Peyer's patch (tissue), 4 donors: ENCODE measurements at regions not wholly inside any gene's neighbourhood (a gene's known extent, or its start where the extent isn't known, plus 50 kb on each side); places are given as distances from the start of the nearest gene placed in this dataset.

Experiments used
- POLR2A ChIP-seq, 2 donors: fragments of 450-650 bp; IDR thresholded peaks; one replicate each; pipeline ENCODE4 v1.5.1; 2017; ENCODE audit warnings: antibody characterized with exemption in 2 of 2, mild to moderate bottlenecking in 2 of 2, moderate library complexity in 2 of 2
- TF ChIP-seq, protein P1 (sequence below), 6 experiments: fragments of 450-650 bp in 4 of 6; fragments of 200-600 bp in 2 of 6; sonication (generic) in 1 of 6; IDR thresholded peaks; one replicate each; pipeline ENCODE4 v1.5.1; 2017 to 2019; ENCODE audit warnings: antibody characterized with exemption in 6 of 6, mild to moderate bottlenecking in 3 of 6, moderate library complexity in 1 of 6

DNA sequence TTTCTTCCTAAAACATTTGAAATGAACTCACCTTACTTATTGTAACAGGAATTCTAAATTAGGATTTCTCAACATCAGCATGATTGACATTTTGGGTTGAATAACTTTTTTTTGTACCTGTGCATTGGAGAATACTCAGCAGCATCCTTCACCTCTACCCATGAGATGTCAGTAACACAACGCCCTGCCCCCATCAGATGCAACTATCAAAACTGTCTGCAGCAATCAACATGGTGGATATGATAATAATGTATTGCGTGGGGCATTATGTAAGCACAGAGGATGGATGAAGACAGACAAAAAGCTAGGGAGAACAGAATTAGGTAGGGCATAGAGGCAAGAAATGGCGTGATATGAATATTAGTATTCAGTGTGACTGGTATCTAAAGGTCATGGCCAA, 94.1 kb downstream of the PLK2 start:
- TF ChIP-seq, protein P1, sequence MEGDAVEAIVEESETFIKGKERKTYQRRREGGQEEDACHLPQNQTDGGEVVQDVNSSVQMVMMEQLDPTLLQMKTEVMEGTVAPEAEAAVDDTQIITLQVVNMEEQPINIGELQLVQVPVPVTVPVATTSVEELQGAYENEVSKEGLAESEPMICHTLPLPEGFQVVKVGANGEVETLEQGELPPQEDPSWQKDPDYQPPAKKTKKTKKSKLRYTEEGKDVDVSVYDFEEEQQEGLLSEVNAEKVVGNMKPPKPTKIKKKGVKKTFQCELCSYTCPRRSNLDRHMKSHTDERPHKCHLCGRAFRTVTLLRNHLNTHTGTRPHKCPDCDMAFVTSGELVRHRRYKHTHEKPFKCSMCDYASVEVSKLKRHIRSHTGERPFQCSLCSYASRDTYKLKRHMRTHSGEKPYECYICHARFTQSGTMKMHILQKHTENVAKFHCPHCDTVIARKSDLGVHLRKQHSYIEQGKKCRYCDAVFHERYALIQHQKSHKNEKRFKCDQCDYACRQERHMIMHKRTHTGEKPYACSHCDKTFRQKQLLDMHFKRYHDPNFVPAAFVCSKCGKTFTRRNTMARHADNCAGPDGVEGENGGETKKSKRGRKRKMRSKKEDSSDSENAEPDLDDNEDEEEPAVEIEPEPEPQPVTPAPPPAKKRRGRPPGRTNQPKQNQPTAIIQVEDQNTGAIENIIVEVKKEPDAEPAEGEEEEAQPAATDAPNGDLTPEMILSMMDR (IDR thresholded peaks at IDR 0.05), result no peak
- TF ChIP-seq POLR2A (IDR thresholded peaks at IDR 0.05), result no peak
